Vagina (tissue), 2 donors: ENCODE measurements at regions not wholly inside any gene's neighbourhood (a gene's known extent, or its start where the extent isn't known, plus 50 kb on each side); places are given as distances from the start of the nearest gene placed in this dataset.

Experiments used
- CTCF ChIP-seq, 3 experiments: fragments of 450-650 bp in 2 of 3; fragments of 200-600 bp in 1 of 3; sonication (generic) in 1 of 3; IDR thresholded peaks; one replicate each; pipeline ENCODE4 v1.5.1; 2017 to 2019; ENCODE audit warnings: antibody characterized with exemption in 3 of 3, mild to moderate bottlenecking in 2 of 3, moderate library complexity in 2 of 3
- POLR2A ChIP-seq, 2 donors: fragments of 450-650 bp; IDR thresholded peaks; one replicate each; pipeline ENCODE4 v1.6.1; 2017; ENCODE audit warnings: antibody characterized with exemption in 2 of 2, mild to moderate bottlenecking in 2 of 2, moderate library complexity in 2 of 2
- POLR2AphosphoS5 ChIP-seq, 2 donors: sonication (generic); formaldehyde crosslinking; IDR thresholded peaks; one replicate each; pipeline ENCODE4 v1.9.0; 2017; ENCODE audit warnings: antibody characterized with exemption in 2 of 2, mild to moderate bottlenecking in 2 of 2, low read depth in 1 of 2; ENCODE audit not compliant: insufficient read depth in 1 of 2

- TF ChIP-seq CTCF (IDR thresholded peaks at IDR 0.05): no peak
- TF ChIP-seq POLR2A (IDR thresholded peaks at IDR 0.05): no peak
- TF ChIP-seq POLR2AphosphoS5 (IDR thresholded peaks at IDR 0.05; ENCODE audit: insufficient read depth in 1 of 2, low read depth in 1 of 2): no peak
These were observed 52.0 kb upstream of the RTN4 start for GRCh38 chr2:55102056-55102812.
